SK-N-SH (cell line): ENCODE measurements at regions not wholly inside any gene's neighbourhood (a gene's known extent, or its start where the extent isn't known, plus 50 kb on each side); places are given as distances from the start of the nearest gene placed in this dataset.

Experiments used
- CTCF ChIP-seq: fragments of 200-600 bp; sonication (generic); IDR thresholded peaks from 2 replicates; pipeline ENCODE4 v1.6.1; 2017; ENCODE audit warnings: antibody characterized with exemption, mild to moderate bottlenecking, moderate library complexity
- FOXM1 ChIP-seq: IDR thresholded peaks from 2 replicates; pipeline ENCODE4 v1.4.0; 2012; ENCODE audit warnings: low read depth, mild to moderate bottlenecking
- IRF3 ChIP-seq: fragments of 150-350 bp; IDR thresholded peaks from 2 replicates; pipeline ENCODE4 v1.6.1; 2016; ENCODE audit warnings: mild to moderate bottlenecking, low read depth, low read length
- JUND ChIP-seq: IDR thresholded peaks from 2 replicates; pipeline ENCODE4 v1.4.0; 2012
- NFIC ChIP-seq: IDR thresholded peaks from 2 replicates; pipeline ENCODE4 v1.4.0; 2012; ENCODE audit warnings: borderline replicate concordance
- NRF1 ChIP-seq: IDR thresholded peaks from 2 replicates; pipeline ENCODE4 v1.6.1; 2012; ENCODE audit warnings: low read depth, mild to moderate bottlenecking, low read length
- POLR2AphosphoS5 ChIP-seq: IDR thresholded peaks from 2 replicates; pipeline ENCODE4 v1.6.1; 2012; ENCODE audit warnings: low read depth, low read length
- RAD21 ChIP-seq: IDR thresholded peaks from 2 replicates; pipeline ENCODE4 v1.6.1; 2012; ENCODE audit warnings: mild to moderate bottlenecking, low read length
- RFX5 ChIP-seq: IDR thresholded peaks from 2 replicates; pipeline ENCODE4 v1.6.1; 2012; ENCODE audit warnings: mild to moderate bottlenecking, improper control_type of control experiment, low read length
- TAF1 ChIP-seq: IDR thresholded peaks from 2 replicates; pipeline ENCODE4 v1.6.1; 2012; ENCODE audit warnings: low read depth, mild to moderate bottlenecking, low read length, moderate library complexity, borderline replicate concordance
- TCF12 ChIP-seq: IDR thresholded peaks from 2 replicates; pipeline ENCODE4 v1.4.0; 2012
- YY1 ChIP-seq: IDR thresholded peaks from 2 replicates; pipeline ENCODE4 v1.4.0; 2012; ENCODE audit warnings: low read depth, mild to moderate bottlenecking

- no peak for TF ChIP-seq YY1
- no peak for TF ChIP-seq IRF3
- no peak for TF ChIP-seq POLR2AphosphoS5
- TF ChIP-seq NFIC, result peak; percentile 51
- TF ChIP-seq CTCF, result peak; percentile 46
- TF ChIP-seq TAF1, result no peak
- no peak for TF ChIP-seq NRF1
- no peak for TF ChIP-seq TCF12
- no peak for TF ChIP-seq FOXM1
- no peak for TF ChIP-seq JUND
- TF ChIP-seq RAD21, result no peak
- no peak for TF ChIP-seq RFX5
These were observed 353.1 kb upstream of the FANCL start for GRCh38 chr2:58594175-58594574.
